Suprapubic skin (tissue), 4 donors: ENCODE measurements at regions not wholly inside any gene's neighbourhood (a gene's known extent, or its start where the extent isn't known, plus 50 kb on each side); places are given as distances from the start of the nearest gene placed in this dataset.

Source experiments
- DNase-seq, 2 donors: peaks; one replicate each; pipeline ENCODE4 v3.0.0-alpha.2; 2019; ENCODE audit warnings: low spot score in 2 of 2
- H3K27ac ChIP-seq: fragments of 200-600 bp; sonication (generic); one replicate; pipeline ENCODE4 v1.5.1; 2019
- H3K27me3 ChIP-seq: fragments of 200-600 bp; sonication (generic); one replicate; pipeline ENCODE4 v1.5.1; 2019
- H3K36me3 ChIP-seq: fragments of 200-600 bp; sonication (generic); one replicate; pipeline ENCODE4 v1.5.1; 2019
- H3K4me1 ChIP-seq: fragments of 200-600 bp; sonication (generic); one replicate; pipeline ENCODE4 v1.5.1; 2019
- H3K4me3 ChIP-seq: fragments of 200-600 bp; sonication (generic); one replicate; pipeline ENCODE4 v1.5.1; 2019; ENCODE audit warnings: mild to moderate bottlenecking
- H3K9me3 ChIP-seq: fragments of 200-600 bp; sonication (generic); one replicate; pipeline ENCODE4 v1.5.1; 2019
- CTCF ChIP-seq, 2 donors: fragments of 200-600 bp in 1 of 2; fragments of 450-650 bp in 1 of 2; sonication (generic) in 1 of 2; IDR thresholded peaks; one replicate each; pipeline ENCODE4 v1.5.1; 2016 to 2019; ENCODE audit warnings: antibody characterized with exemption in 2 of 2, mild to moderate bottlenecking in 1 of 2, moderate library complexity in 1 of 2
- EP300 ChIP-seq: sonication (generic); formaldehyde crosslinking; IDR thresholded peaks from one replicate; pipeline ENCODE4 v1.6.1; 2017; ENCODE audit warnings: antibody characterized with exemption
- POLR2A ChIP-seq, 2 donors: fragments of 450-650 bp; IDR thresholded peaks; one replicate each; pipeline ENCODE4 v1.6.1; 2017; ENCODE audit warnings: antibody characterized with exemption in 2 of 2, mild to moderate bottlenecking in 2 of 2, moderate library complexity in 2 of 2
- POLR2AphosphoS5 ChIP-seq, 3 donors: sonication (generic); formaldehyde crosslinking; IDR thresholded peaks; one replicate each; pipeline ENCODE4 v1.6.1; 2017; ENCODE audit warnings: antibody characterized with exemption in 3 of 3
- WGBS: methylation state at CpG from one replicate; pipeline ENCODE4 v1.1.5; 2018; 5-methylcytosine and 5-hydroxymethylcytosine counted together

GRCh38 chr4:4762300-4762699 lies 97.2 kb upstream of the MSX1 start:
- Histone ChIP-seq H3K27me3 (no peaks in the 10 kb centered on the region), H3K9me3 (no peaks in the 10 kb centered on the region), H3K36me3 (no peaks in the 10 kb centered on the region), H3K4me1 (peaks cover 3% of the 10 kb centered on the region), H3K27ac (no peak overlapping the region), H3K4me3 (no peak overlapping the region)
- no peak for DNase-seq
- TF ChIP-seq POLR2A (IDR thresholded peaks at IDR 0.05) (no peak), POLR2AphosphoS5 (IDR thresholded peaks at IDR 0.05) (no peak), CTCF (IDR thresholded peaks at IDR 0.05) (no peak), EP300 (no peak)
- 94% methylated on average over 9 of the region's 9 CpGs for WGBS

GRCh38 chr4:4761128-4761982 lies 98.1 kb upstream of the MSX1 start:
- TF ChIP-seq CTCF (IDR thresholded peaks at IDR 0.05), result no peak
- no peak for TF ChIP-seq EP300
- TF ChIP-seq POLR2AphosphoS5 (IDR thresholded peaks at IDR 0.05), result no peak
- no peak for TF ChIP-seq POLR2A (IDR thresholded peaks at IDR 0.05)
- DNase-seq, result no peak
- Histone ChIP-seq H3K27ac (no peak overlapping the region), H3K4me3 (no peak overlapping the region), H3K9me3 (no peaks in the 10 kb centered on the region), H3K4me1 (peaks cover 3% of the 10 kb centered on the region), H3K36me3 (no peaks in the 10 kb centered on the region), H3K27me3 (peaks cover 3% of the 10 kb centered on the region)
- 58% methylated on average over 20 of the region's 20 CpGs for WGBS

- Histone ChIP-seq H3K4me1 (peaks cover 3% of the 10 kb centered on the region), H3K27ac (no peak overlapping the region), H3K9me3 (no peaks in the 10 kb centered on the region), H3K4me3 (no peak overlapping the region), H3K36me3 (no peaks in the 10 kb centered on the region), H3K27me3 (peaks cover 3% of the 10 kb centered on the region)
- no peak for DNase-seq
- 78% methylated on average over 7 of the region's 7 CpGs for WGBS
- TF ChIP-seq CTCF (IDR thresholded peaks at IDR 0.05) (no peak), POLR2A (IDR thresholded peaks at IDR 0.05) (no peak), POLR2AphosphoS5 (IDR thresholded peaks at IDR 0.05) (no peak)
Measured at GRCh38 chr4:4759883-4760282, 99.6 kb upstream of the MSX1 start.

- H3K27ac ChIP-seq, result no peak overlapping the region
- no peaks in the 10 kb centered on the region for H3K36me3 ChIP-seq
- WGBS, result 87% methylated on average over 13 of the region's 13 CpGs
- TF ChIP-seq POLR2A (IDR thresholded peaks at IDR 0.05) (no peak), CTCF (IDR thresholded peaks at IDR 0.05) (no peak), POLR2AphosphoS5 (IDR thresholded peaks at IDR 0.05) (no peak), EP300 (no peak)
- no peaks in the 10 kb centered on the region for H3K9me3 ChIP-seq
- peaks cover 3% of the 10 kb centered on the region for H3K27me3 ChIP-seq
- no peak overlapping the region for H3K4me3 ChIP-seq
- no peak for DNase-seq
- peaks cover 3% of the 10 kb centered on the region for H3K4me1 ChIP-seq
Measured at GRCh38 chr4:4759232-4759631, 100.2 kb upstream of the MSX1 start.

- H3K9me3 ChIP-seq, result no peaks in the 10 kb centered on the region
- DNase-seq, result no peak
- WGBS, result 88% methylated on average over 8 of the region's 8 CpGs
Measured at GRCh38 chr4:4758681-4759080, 100.8 kb upstream of the MSX1 start.

More at GRCh38 chr4:4758681-4759080, 100.8 kb upstream of the MSX1 start:
- H3K36me3 ChIP-seq, result no peaks in the 10 kb centered on the region
- H3K4me1 ChIP-seq, result peaks cover 3% of the 10 kb centered on the region
- no peak overlapping the region for H3K27ac ChIP-seq
- H3K27me3 ChIP-seq, result peaks cover 3% of the 10 kb centered on the region
- H3K4me3 ChIP-seq, result no peak overlapping the region
- no peak for TF ChIP-seq CTCF (IDR thresholded peaks at IDR 0.05)
